Kidney (tissue), 13 donors: ENCODE measurements at regions not wholly inside any gene's neighbourhood (a gene's known extent, or its start where the extent isn't known, plus 50 kb on each side); places are given as distances from the start of the nearest gene placed in this dataset.
"Not testable (repeated sequence)": the region's sequence is repeated elsewhere in the genome, so short reads cannot be mapped to it uniquely, and the experiment has no call there.

ENCODE experiments used
- DNase-seq, 5 donors: peaks; one replicate each; pipeline ENCODE4 v3.0.0-alpha.2; 2013 to 2020
- FAIRE-seq: peaks from 2 replicates; lab custom pipeline; 2012; peaks lifted over from hg19 to GRCh38; lab: Jason Lieb, UNC
- H3K27ac ChIP-seq, 2 donors: one replicate each; pipeline ENCODE4 v1.7.0; 2013; ENCODE audit warnings: low read depth in 2 of 2, low read length in 2 of 2, inconsistent platforms in 1 of 2
- H3K27me3 ChIP-seq: one replicate; pipeline ENCODE4 v1.7.1; 2013; ENCODE audit warnings: low read length, inconsistent platforms; ENCODE audit not compliant: control insufficient read depth, insufficient read depth
- H3K36me3 ChIP-seq, 3 donors: one replicate each; pipeline versions ENCODE4 v1.7.0 to v1.7.1; 2013; ENCODE audit warnings: low read length in 3 of 3, control low read depth in 1 of 3, inconsistent platforms in 1 of 3; ENCODE audit not compliant: insufficient read depth in 3 of 3, control insufficient read depth in 2 of 3
- H3K4me1 ChIP-seq, 3 donors: one replicate each; pipeline versions ENCODE4 v1.7.0 to v1.7.1; 2013; ENCODE audit warnings: low read length in 3 of 3, inconsistent platforms in 1 of 3, low read depth in 1 of 3; ENCODE audit not compliant: control insufficient read depth in 2 of 3, insufficient read depth in 2 of 3
- H3K4me3 ChIP-seq, 3 donors: one replicate each; pipeline versions ENCODE4 v1.7.0 to v1.8.1; 2013; ENCODE audit warnings: low read length in 3 of 3, control low read depth in 1 of 3, inconsistent platforms in 1 of 3
- H3K9ac ChIP-seq, 3 donors: one replicate each; pipeline versions ENCODE4 v1.7.0 to v1.7.1; 2013; ENCODE audit warnings: low read length in 3 of 3, control low read depth in 1 of 3, inconsistent platforms in 1 of 3
- H3K9me3 ChIP-seq, 3 donors: one replicate each; pipeline versions ENCODE4 v1.7.0 to v1.7.1; 2013; ENCODE audit warnings: low read length in 3 of 3, control low read depth in 1 of 3, inconsistent platforms in 1 of 3; ENCODE audit not compliant: control insufficient read depth in 2 of 3, insufficient read depth in 1 of 3
- CTCF ChIP-seq: IDR thresholded peaks from 3 replicates; pipeline ENCODE4 v1.5.1; 2012; ENCODE audit warnings: mild to moderate bottlenecking, moderate library complexity, borderline replicate concordance; ENCODE audit not compliant: insufficient read depth; ENCODE audit errors: extremely low read depth
- intact Hi-C: fragments of 100-400 bp; cut with DNase I; formaldehyde crosslinking; loops from one replicate; pipeline ENCODE4 v1.11.1; 2022
- donor health status: control.
- donor health status: control.
- donor health status: control.
- donor health status: control.
- donor health status: control.
- donor health status: DM: yes; HTN: yes; CAD: no.
- donor health status: Normal renal cell carcinoma (clear cell type).

- Histone ChIP-seq H3K9me3 (no peaks in the 10 kb centered on the region), H3K9ac (no peak overlapping the region), H3K27me3 (no peaks in the 10 kb centered on the region), H3K4me3 (no peak overlapping the region), H3K27ac (no peak overlapping the region), H3K4me1 (no peaks in the 10 kb centered on the region), H3K36me3 (no peaks in the 10 kb centered on the region)
- DNase-seq (no peak), FAIRE-seq (no peak)
- intact Hi-C loops, result no loop called here
- no peak for TF ChIP-seq CTCF
These were observed 81.6 kb upstream of the KLF4 start for GRCh38 chr9:107571148-107571547.

GRCh38 chr9:107569174-107569573 lies 79.6 kb upstream of the KLF4 start:
- Histone ChIP-seq H3K9ac (no peak overlapping the region), H3K27me3 (no peaks in the 10 kb centered on the region), H3K36me3 (no peaks in the 10 kb centered on the region), H3K4me1 (no peaks in the 10 kb centered on the region), H3K9me3 (no peaks in the 10 kb centered on the region), H3K27ac (no peak overlapping the region), H3K4me3 (no peak overlapping the region)
- no peak for FAIRE-seq
- intact Hi-C loops, result no loop called here
- no peak for TF ChIP-seq CTCF
- DNase-seq, result no peak

- H3K4me1 ChIP-seq, intact Hi-C loops, DNase-seq, H3K4me3 ChIP-seq, H3K9ac ChIP-seq, FAIRE-seq, H3K27ac ChIP-seq, H3K9me3 ChIP-seq, H3K36me3 ChIP-seq, H3K27me3 ChIP-seq: not testable (repeated sequence)
These were observed 78.8 kb upstream of the KLF4 start for GRCh38 chr9:107568406-107568805.

GRCh38 chr9:107567462-107567861 lies 77.9 kb upstream of the KLF4 start:
- DNase-seq, result no peak
- intact Hi-C loops, result no loop called here
- H3K36me3 ChIP-seq, result no peaks in the 10 kb centered on the region
- H3K27me3 ChIP-seq, result no peaks in the 10 kb centered on the region
- no peak for TF ChIP-seq CTCF
- H3K9me3 ChIP-seq, result no peaks in the 10 kb centered on the region
- no peak overlapping the region for H3K27ac ChIP-seq
- FAIRE-seq, result no peak
- H3K9ac ChIP-seq, result no peak overlapping the region
- no peak overlapping the region for H3K4me3 ChIP-seq
- H3K4me1 ChIP-seq, result no peaks in the 10 kb centered on the region
